ENCODE measurements at regions not wholly inside any gene's neighbourhood (a gene's known extent, or its start where the extent isn't known, plus 50 kb on each side); places are given as distances from the start of the nearest gene placed in this dataset.

- no peak for DNase-seq (ENCODE audit: low read depth)
- no peak for TF ChIP-seq CTCF (IDR thresholded peaks at IDR 0.05; ENCODE audit: control insufficient read depth, insufficient read depth, low read depth, low read length, missing control alignments)
- no peak overlapping the region for H3K4me3 ChIP-seq (ENCODE audit: control insufficient read depth, low read depth, low read length)
These were observed 84.4 kb upstream of the SYPL1 start for GRCh38 chr7:106196460-106197021.

GRCh38 chr7:106193661-106194060, 81.5 kb upstream of the SYPL1 start:
- DNase-seq (ENCODE audit: low read depth) = no peak
- no peak for TF ChIP-seq CTCF (IDR thresholded peaks at IDR 0.05; ENCODE audit: control insufficient read depth, insufficient read depth, low read depth, low read length, missing control alignments)
- H3K4me3 ChIP-seq (ENCODE audit: control insufficient read depth, low read depth, low read length) = no peak overlapping the region

GRCh38 chr7:106190589-106191330, 78.6 kb upstream of the SYPL1 start:
- no peak for DNase-seq (ENCODE audit: low read depth)
- H3K4me3 ChIP-seq (ENCODE audit: control insufficient read depth, low read depth, low read length) = no peak overlapping the region
- no peak for TF ChIP-seq CTCF (IDR thresholded peaks at IDR 0.05; ENCODE audit: control insufficient read depth, insufficient read depth, low read depth, low read length, missing control alignments)

GRCh38 chr7:106187613-106188350, 75.7 kb upstream of the SYPL1 start:
- H3K4me3 ChIP-seq (ENCODE audit: control insufficient read depth, low read depth, low read length) = no peak overlapping the region
- no peak for TF ChIP-seq CTCF (IDR thresholded peaks at IDR 0.05; ENCODE audit: control insufficient read depth, insufficient read depth, low read depth, low read length, missing control alignments)
- no peak for DNase-seq (ENCODE audit: low read depth)

- TF ChIP-seq CTCF (IDR thresholded peaks at IDR 0.05; ENCODE audit: control insufficient read depth, insufficient read depth, low read depth, low read length, missing control alignments) = no peak
- no peak overlapping the region for H3K4me3 ChIP-seq (ENCODE audit: control insufficient read depth, low read depth, low read length)
- no peak for DNase-seq (ENCODE audit: low read depth)
These were observed 73.6 kb upstream of the SYPL1 start for GRCh38 chr7:106185719-106186118.

GRCh38 chr7:106183952-106184351, 71.8 kb upstream of the SYPL1 start:
- H3K4me3 ChIP-seq (ENCODE audit: control insufficient read depth, low read depth, low read length) = no peak overlapping the region
- TF ChIP-seq CTCF (IDR thresholded peaks at IDR 0.05; ENCODE audit: control insufficient read depth, insufficient read depth, low read depth, low read length, missing control alignments) = no peak
- no peak for DNase-seq (ENCODE audit: low read depth)

All from AG09309 (cell line).